Gastrocnemius medialis (tissue), 4 donors: ENCODE measurements at regions not wholly inside any gene's neighbourhood (a gene's known extent, or its start where the extent isn't known, plus 50 kb on each side); places are given as distances from the start of the nearest gene placed in this dataset.

Experiments used
- ATAC-seq, 2 donors: fragments of 150-250 bp; one replicate each; pipeline ENCODE4 v1.9.1; 2016
- DNase-seq, 2 donors: peaks; one replicate each; pipeline ENCODE4 v3.0.0-alpha.2; 2019
- H3K27ac ChIP-seq, 4 donors: fragments of 200-600 bp; sonication (generic); 1 replicate in 1 of 4; 2 replicates in 3 of 4; pipeline ENCODE4 v1.5.1; 2016 to 2018; ENCODE audit warnings: mild to moderate bottlenecking in 2 of 4, moderate library complexity in 1 of 4
- H3K27me3 ChIP-seq, 3 donors: fragments of 200-600 bp; sonication (generic) in 2 of 3; 1 replicate in 1 of 3; 2 replicates in 2 of 3; pipeline versions ENCODE4 v1.5.1 to v1.6.0; 2016 to 2019; ENCODE audit warnings: mild to moderate bottlenecking in 1 of 3, moderate library complexity in 1 of 3
- H3K36me3 ChIP-seq, 2 donors: fragments of 200-600 bp; sonication (generic) in 1 of 2; one replicate each; pipeline ENCODE4 v1.5.1; 2017 to 2018
- H3K4me1 ChIP-seq, 2 donors: fragments of 200-600 bp; sonication (generic) in 1 of 2; one replicate each; pipeline ENCODE4 v1.5.1; 2016 to 2017; ENCODE audit warnings: mild to moderate bottlenecking in 2 of 2
- H3K4me3 ChIP-seq, 4 donors: fragments of 200-600 bp; sonication (generic) in 3 of 4; 1 replicate in 1 of 4; 2 replicates in 3 of 4; pipeline ENCODE4 v1.5.1; 2016 to 2019; ENCODE audit warnings: mild to moderate bottlenecking in 2 of 4
- H3K9me3 ChIP-seq, 3 donors: fragments of 200-600 bp; sonication (generic) in 2 of 3; 1 replicate in 1 of 3; 2 replicates in 2 of 3; pipeline ENCODE4 v1.5.1; 2016 to 2019
- CTCF ChIP-seq, 5 experiments: fragments of 450-650 bp in 3 of 5; fragments of 200-600 bp in 2 of 5; sonication (generic) in 2 of 5; IDR thresholded peaks in 4 of 5; conservative IDR thresholded peaks in 1 of 5; 1 replicate in 4 of 5; 2 replicates in 1 of 5; pipeline ENCODE4 v1.5.1; 2016 to 2019; ENCODE audit warnings: antibody characterized with exemption in 5 of 5, mild to moderate bottlenecking in 3 of 5, moderate library complexity in 3 of 5
- POLR2A ChIP-seq, 2 donors: fragments of 450-650 bp; IDR thresholded peaks; one replicate each; pipeline ENCODE4 v1.6.1; 2017; ENCODE audit warnings: antibody characterized with exemption in 2 of 2, mild to moderate bottlenecking in 2 of 2, moderate library complexity in 2 of 2
- in situ Hi-C, 4 donors: fragments of 200-750 bp; cut with MboI; loops; one replicate each; pipeline versions ENCODE4 v1.15.0 to v1.8.0; 2017; ENCODE audit warnings: low sequenced_read_pairs in 4 of 4
- intact Hi-C: fragments of 100-400 bp; cut with DNase I; formaldehyde crosslinking; loops from one replicate; pipeline ENCODE4 v1.15.1; 2023; ENCODE audit warnings: low total_unique reads

GRCh38 chr14:56488306-56488705 is 91.3 kb upstream of the TMEM260 start:
- DNase-seq (no peak), ATAC-seq (no peak)
- intact Hi-C loops, result no loop called here
- Histone ChIP-seq H3K4me1 (no peaks in the 10 kb centered on the region), H3K27me3 (no peaks in the 10 kb centered on the region), H3K27ac (no peak overlapping the region), H3K4me3 (no peak overlapping the region), H3K36me3 (no peaks in the 10 kb centered on the region), H3K9me3 (no peaks in the 10 kb centered on the region)
- in situ Hi-C loops, result loop anchor here (25.0 kb wide), 4 partner anchors 699 to 1276 kb away; partner anchors contain the start of gene TBPL2 (in 3 of the 4)
- TF ChIP-seq CTCF (IDR thresholded peaks at IDR 0.05 in 4 of 5, conservative IDR thresholded peaks at IDR 0.05 in 1 of 5), result no peak
- no peak for TF ChIP-seq POLR2A (IDR thresholded peaks at IDR 0.05)

- DNase-seq (no peak), ATAC-seq (peak in 1 of 2 donors; percentile 39)
- Histone ChIP-seq H3K27me3 (no peaks in the 10 kb centered on the region), H3K9me3 (no peaks in the 10 kb centered on the region), H3K27ac (no peak overlapping the region), H3K4me3 (no peak overlapping the region), H3K36me3 (no peaks in the 10 kb centered on the region), H3K4me1 (peaks cover 0 to 4% of the 10 kb centered on the region in 2 donors)
- intact Hi-C loops (loop anchor here (5.0 to 10.0 kb wide), 2 partner anchors 87 to 574 kb away; partner anchors contain the start of gene TMEM260), in situ Hi-C loops (loop anchor here (5.0 to 25.0 kb wide), 6 partner anchors 697 to 1278 kb away; partner anchors contain the start of gene TBPL2 (in 3 of the 4))
- TF ChIP-seq POLR2A (IDR thresholded peaks at IDR 0.05), result no peak
- TF ChIP-seq CTCF (IDR thresholded peaks at IDR 0.05 in 4 of 5, conservative IDR thresholded peaks at IDR 0.05 in 1 of 5), result peak in 3 of 5 experiments; percentile 18 to 55 (median 53)
These were observed 89.2 kb upstream of the TMEM260 start for GRCh38 chr14:56490379-56490778.

- no peaks in the 10 kb centered on the region for H3K9me3 ChIP-seq
- H3K4me3 ChIP-seq, result no peak overlapping the region
- TF ChIP-seq POLR2A (IDR thresholded peaks at IDR 0.05) (no peak), CTCF (IDR thresholded peaks at IDR 0.05 in 4 of 5, conservative IDR thresholded peaks at IDR 0.05 in 1 of 5) (peak in 3 of 5 experiments; percentile 44 to 68 (median 57))
- DNase-seq, result no peak
- peak in 1 of 2 donors; percentile 27 for ATAC-seq
- peaks cover 0 to 4% of the 10 kb centered on the region in 2 donors for H3K4me1 ChIP-seq
- no peak overlapping the region for H3K27ac ChIP-seq
- no peaks in the 10 kb centered on the region for H3K36me3 ChIP-seq
- H3K27me3 ChIP-seq, result no peaks in the 10 kb centered on the region
- in situ Hi-C loops (loop anchor here (5.0 to 25.0 kb wide), 6 partner anchors 696 to 1279 kb away; partner anchors contain the start of gene TBPL2 (in 3 of the 4)), intact Hi-C loops (loop anchor here (1.0 to 10.0 kb wide), 3 partner anchors 86 to 826 kb away; partner anchors contain the start of gene TMEM260)
These were observed 88.0 kb upstream of the TMEM260 start for GRCh38 chr14:56491299-56492285.

GRCh38 chr14:56494167-56494566 is 85.4 kb upstream of the TMEM260 start:
- peak in 1 of 2 donors; percentile 73 for ATAC-seq
- TF ChIP-seq CTCF (IDR thresholded peaks at IDR 0.05 in 4 of 5, conservative IDR thresholded peaks at IDR 0.05 in 1 of 5) (no peak), POLR2A (IDR thresholded peaks at IDR 0.05) (no peak)

More at GRCh38 chr14:56494167-56494566, 85.4 kb upstream of the TMEM260 start:
- no peak for DNase-seq
- Histone ChIP-seq H3K36me3 (no peaks in the 10 kb centered on the region), H3K27ac (no peak overlapping the region), H3K27me3 (no peaks in the 10 kb centered on the region), H3K4me3 (no peak overlapping the region), H3K4me1 (peaks cover 0 to 4% of the 10 kb centered on the region in 2 donors), H3K9me3 (no peaks in the 10 kb centered on the region)
- intact Hi-C loops, result loop anchor here (5.0 to 10.0 kb wide), 2 partner anchors 83 to 571 kb away; partner anchors contain the start of gene TMEM260
- in situ Hi-C loops, result loop anchor here (5.0 to 25.0 kb wide), 6 partner anchors 693 to 1282 kb away; partner anchors contain the start of gene TBPL2 (in 3 of the 4)
